CD14-positive monocyte (primary cell): ENCODE measurements at regions not wholly inside any gene's neighbourhood (a gene's known extent, or its start where the extent isn't known, plus 50 kb on each side); places are given as distances from the start of the nearest gene placed in this dataset.

Experiments
- DNase-seq, 3 donors: peaks; one replicate each; pipeline ENCODE4 v3.0.0-alpha.2; 2011 to 2022
- H2AFZ ChIP-seq: 2 replicates; pipeline ENCODE4 v1.6.0; 2012; ENCODE audit warnings: mild to moderate bottlenecking, low read depth, low read length, inconsistent platforms; ENCODE audit not compliant: insufficient read depth, poor library complexity, severe bottlenecking
- H3K27ac ChIP-seq, 2 donors: 1 replicate in 1 of 2; 2 replicates in 1 of 2; pipeline ENCODE4 v1.5.1; 2012 to 2013; ENCODE audit warnings: low read length in 2 of 2, control low read depth in 1 of 2, inconsistent platforms in 1 of 2, low read depth in 1 of 2, mild to moderate bottlenecking in 1 of 2
- H3K27me3 ChIP-seq, 2 donors: one replicate each; pipeline versions ENCODE4 v1.6.0 to v1.6.1; 2011 to 2013; ENCODE audit warnings: low read length in 2 of 2; ENCODE audit not compliant: control insufficient read depth in 2 of 2, insufficient read depth in 2 of 2
- H3K36me3 ChIP-seq, 2 donors: replicated peaks in 1 of 2; 1 replicate in 1 of 2; 2 replicates in 1 of 2; pipeline versions ENCODE4 v1.5.1 to v1.6.1; 2012 to 2013; ENCODE audit warnings: low read length in 2 of 2, control low read depth in 1 of 2, inconsistent platforms in 1 of 2, mild to moderate bottlenecking in 1 of 2; ENCODE audit not compliant: insufficient read depth in 2 of 2, control insufficient read depth in 1 of 2
- H3K4me1 ChIP-seq, 2 donors: 1 replicate in 1 of 2; 2 replicates in 1 of 2; pipeline versions ENCODE4 v1.5.1 to v1.6.1; 2012 to 2013; ENCODE audit warnings: low read length in 2 of 2, control low read depth in 1 of 2, inconsistent platforms in 1 of 2, mild to moderate bottlenecking in 1 of 2, moderate library complexity in 1 of 2; ENCODE audit not compliant: insufficient read depth in 2 of 2, control insufficient read depth in 1 of 2
- H3K4me2 ChIP-seq: replicated peaks from 2 replicates; pipeline ENCODE3; 2012; ENCODE audit warnings: low read length, moderate library complexity, mild to moderate bottlenecking; ENCODE audit not compliant: poor library complexity, severe bottlenecking; ENCODE audit errors: extremely low read depth
- H3K4me3 ChIP-seq, 3 experiments: fragments of 200-600 bp in 1 of 3; sonication (generic) in 1 of 3; replicated peaks in 1 of 3; 1 replicate in 2 of 3; 2 replicates in 1 of 3; pipeline ENCODE4 v1.5.1; 2011 to 2013; ENCODE audit warnings: low read length in 3 of 3, mild to moderate bottlenecking in 3 of 3, control low read depth in 2 of 3, low read depth in 2 of 3, inconsistent platforms in 1 of 3, moderate library complexity in 1 of 3
- H3K79me2 ChIP-seq: 2 replicates; pipeline ENCODE4 v1.6.0; 2012; ENCODE audit warnings: mild to moderate bottlenecking, control low read depth, inconsistent platforms, low read length, moderate library complexity; ENCODE audit not compliant: insufficient read depth
- H3K9ac ChIP-seq: 2 replicates; pipeline ENCODE4 v1.6.0; 2017; ENCODE audit warnings: low read length, mild to moderate bottlenecking; ENCODE audit not compliant: insufficient read depth, poor library complexity, severe bottlenecking
- H3K9me3 ChIP-seq, 2 donors: replicated peaks in 1 of 2; 1 replicate in 1 of 2; 2 replicates in 1 of 2; pipeline versions ENCODE4 v1.5.1 to v1.6.1; 2012 to 2013; ENCODE audit warnings: low read length in 2 of 2, control low read depth in 1 of 2; ENCODE audit not compliant: control insufficient read depth in 1 of 2, insufficient read depth in 1 of 2
- H4K20me1 ChIP-seq: 2 replicates; pipeline ENCODE4 v1.6.0; 2012; ENCODE audit warnings: mild to moderate bottlenecking, low read length, control low read depth, moderate library complexity; ENCODE audit not compliant: insufficient read depth
- H3K27ac Mint-ChIP-seq, 7 donors: one replicate each; pipeline ENCODE4 v1.8.0; 2020; ENCODE audit warnings: mild to moderate bottlenecking in 7 of 7, mixed read lengths in 7 of 7, moderate library complexity in 6 of 7, inconsistent platforms in 2 of 7
- H3K27me3 Mint-ChIP-seq, 3 donors: one replicate each; pipeline ENCODE4 v1.8.0; 2021 to 2022; ENCODE audit warnings: low read depth in 3 of 3, mild to moderate bottlenecking in 3 of 3, mixed read lengths in 3 of 3, moderate library complexity in 3 of 3, inconsistent platforms in 1 of 3
- H3K36me3 Mint-ChIP-seq, 2 donors: one replicate each; pipeline ENCODE4 v1.8.0; 2020; ENCODE audit warnings: mixed read lengths in 2 of 2, inconsistent platforms in 1 of 2, mild to moderate bottlenecking in 1 of 2
- H3K4me1 Mint-ChIP-seq: one replicate; pipeline ENCODE4 v1.8.0; 2020; ENCODE audit warnings: mild to moderate bottlenecking, mixed read lengths
- H3K4me3 Mint-ChIP-seq, 2 donors: one replicate each; pipeline ENCODE4 v1.8.0; 2020; ENCODE audit warnings: mild to moderate bottlenecking in 2 of 2, mixed read lengths in 2 of 2, moderate library complexity in 1 of 2
- H3K9me3 Mint-ChIP-seq, 7 donors: one replicate each; pipeline ENCODE4 v1.8.0; 2020 to 2022; ENCODE audit warnings: mixed read lengths in 7 of 7, mild to moderate bottlenecking in 6 of 7, moderate library complexity in 6 of 7, inconsistent platforms in 2 of 7
- CTCF ChIP-seq: fragments of 200-600 bp; IDR thresholded peaks from one replicate; pipeline ENCODE4 v1.8.0; 2022; ENCODE audit warnings: antibody characterized with exemption, mild to moderate bottlenecking
- WGBS: methylation state at CpG from one replicate; pipeline ENCODE4 v1.1.5; 2013; ENCODE audit warnings: missing lambda C conversion rate; ENCODE audit not compliant: insufficient coverage; 5-methylcytosine and 5-hydroxymethylcytosine counted together
- intact Hi-C, 2 donors: fragments of 100-400 bp; cut with micrococcal nuclease; formaldehyde crosslinking; loops; one replicate each; pipeline versions ENCODE4 v1.15.0 to v1.15.1; 2023

GRCh38 chr10:8985651-8986050 lies 931.2 kb downstream of the GATA3 start:
- intact Hi-C loops = no loop called here
- no peak for DNase-seq

DNA sequence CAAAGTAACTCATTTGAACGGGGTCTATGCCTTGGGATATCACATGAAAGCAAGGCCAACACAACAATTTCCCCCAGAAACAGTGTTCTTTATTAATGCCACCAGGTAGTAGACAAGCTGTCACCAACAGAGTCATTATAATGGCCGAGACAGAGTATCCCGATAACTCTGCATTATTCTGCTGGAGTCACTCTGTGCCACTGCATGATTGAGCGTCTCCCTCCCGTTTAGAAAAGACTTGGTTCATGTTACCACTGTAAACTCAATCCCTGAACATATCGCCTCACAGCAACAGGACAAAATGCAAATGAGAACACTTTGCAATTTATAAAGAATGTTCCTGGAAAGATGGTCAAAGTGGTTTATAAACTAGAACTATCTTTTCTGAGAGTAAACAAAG lies 932.5 kb downstream of the GATA3 start:
- no peaks in the 10 kb centered on the region for H3K36me3 ChIP-seq
- no peaks in the 10 kb centered on the region for H4K20me1 ChIP-seq
- no peak for DNase-seq
- H3K27me3 ChIP-seq = no peaks in the 10 kb centered on the region
- H3K4me3 ChIP-seq = no peak overlapping the region
- no peaks in the 10 kb centered on the region for H3K36me3 Mint-ChIP-seq
- no peaks in the 10 kb centered on the region for H3K4me1 ChIP-seq
- H3K9me3 ChIP-seq = no peaks in the 10 kb centered on the region
- H3K27me3 Mint-ChIP-seq = no peaks in the 10 kb centered on the region
- WGBS = 73% methylated on average over 2 of the region's 6 CpGs
- no peak overlapping the region for H3K4me3 Mint-ChIP-seq
- H3K27ac Mint-ChIP-seq = no peak overlapping the region
- H3K27ac ChIP-seq = no peak overlapping the region
- no peak for TF ChIP-seq CTCF
- H2AFZ ChIP-seq = no peak overlapping the region
- H3K9ac ChIP-seq = no peak overlapping the region
- H3K9me3 Mint-ChIP-seq = peaks cover 0 to 2% (median 0%) of the 10 kb centered on the region in 7 donors
- H3K4me2 ChIP-seq = no peak overlapping the region
- intact Hi-C loops = no loop called here
- H3K79me2 ChIP-seq = no peaks in the 10 kb centered on the region
- no peaks in the 10 kb centered on the region for H3K4me1 Mint-ChIP-seq

More at GRCh38 chr10:8985651-8986050, 931.2 kb downstream of the GATA3 start:
- H3K27ac Mint-ChIP-seq = no peak overlapping the region
- H3K9ac ChIP-seq = no peak overlapping the region
- H3K36me3 Mint-ChIP-seq = no peaks in the 10 kb centered on the region
- H3K9me3 ChIP-seq = no peaks in the 10 kb centered on the region
- no peak overlapping the region for H3K4me3 ChIP-seq
- H3K36me3 ChIP-seq = no peaks in the 10 kb centered on the region
- no peaks in the 10 kb centered on the region for H3K27me3 ChIP-seq
- no peak overlapping the region for H3K4me2 ChIP-seq
- WGBS = no CpG with 5 or more reads among the region's 2 CpGs
- H3K4me3 Mint-ChIP-seq = no peak overlapping the region
- no peaks in the 10 kb centered on the region for H4K20me1 ChIP-seq
- peaks cover 0 to 2% (median 0%) of the 10 kb centered on the region in 7 donors for H3K9me3 Mint-ChIP-seq
- no peak for TF ChIP-seq CTCF
- no peaks in the 10 kb centered on the region for H3K27me3 Mint-ChIP-seq
- no peaks in the 10 kb centered on the region for H3K4me1 ChIP-seq
- no peak overlapping the region for H3K27ac ChIP-seq
- no peak overlapping the region for H2AFZ ChIP-seq
- no peaks in the 10 kb centered on the region for H3K4me1 Mint-ChIP-seq
- H3K79me2 ChIP-seq = no peaks in the 10 kb centered on the region
